ENCODE measurements at regions not wholly inside any gene's neighbourhood (a gene's known extent, or its start where the extent isn't known, plus 50 kb on each side); places are given as distances from the start of the nearest gene placed in this dataset.

DNA sequence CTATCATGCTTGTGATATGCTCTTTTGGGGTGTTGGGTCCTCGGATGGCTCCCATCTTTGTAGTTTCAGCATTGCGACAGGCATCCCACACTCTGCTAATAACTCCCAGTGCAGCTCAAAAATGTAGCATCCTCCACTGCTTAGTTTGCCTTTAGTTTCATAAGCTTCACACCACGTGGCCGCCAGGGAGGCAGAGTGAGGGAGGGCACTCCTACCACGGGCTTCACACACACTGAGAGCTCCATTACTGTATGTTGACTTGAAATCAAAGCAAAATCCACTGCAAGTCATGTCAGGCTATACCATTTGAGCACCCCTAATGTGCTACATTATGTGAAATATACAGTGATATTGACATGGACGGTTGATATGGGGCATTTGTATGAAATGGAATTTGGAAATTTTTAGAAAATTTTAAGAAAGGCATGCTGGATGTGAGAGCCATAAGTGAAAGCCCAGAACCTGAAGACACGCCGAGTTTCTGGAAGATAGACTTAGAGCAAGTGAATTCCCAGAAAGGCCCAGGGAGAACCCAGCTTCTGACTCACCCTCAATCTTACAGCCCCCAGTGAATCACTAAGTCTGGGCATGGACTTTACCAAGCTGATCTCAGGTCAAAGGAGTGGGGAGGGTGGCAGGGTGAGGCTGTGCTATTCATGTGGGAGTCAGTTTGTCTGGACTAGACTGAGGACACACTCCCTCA, 94.1 kb downstream of the HSPH1 start:
- peak; percentile 98 for ATAC-seq (ENCODE audit: low FRiP score)
- DNase-seq (ENCODE audit: low spot score): no peak
- TF ChIP-seq, protein P1, sequence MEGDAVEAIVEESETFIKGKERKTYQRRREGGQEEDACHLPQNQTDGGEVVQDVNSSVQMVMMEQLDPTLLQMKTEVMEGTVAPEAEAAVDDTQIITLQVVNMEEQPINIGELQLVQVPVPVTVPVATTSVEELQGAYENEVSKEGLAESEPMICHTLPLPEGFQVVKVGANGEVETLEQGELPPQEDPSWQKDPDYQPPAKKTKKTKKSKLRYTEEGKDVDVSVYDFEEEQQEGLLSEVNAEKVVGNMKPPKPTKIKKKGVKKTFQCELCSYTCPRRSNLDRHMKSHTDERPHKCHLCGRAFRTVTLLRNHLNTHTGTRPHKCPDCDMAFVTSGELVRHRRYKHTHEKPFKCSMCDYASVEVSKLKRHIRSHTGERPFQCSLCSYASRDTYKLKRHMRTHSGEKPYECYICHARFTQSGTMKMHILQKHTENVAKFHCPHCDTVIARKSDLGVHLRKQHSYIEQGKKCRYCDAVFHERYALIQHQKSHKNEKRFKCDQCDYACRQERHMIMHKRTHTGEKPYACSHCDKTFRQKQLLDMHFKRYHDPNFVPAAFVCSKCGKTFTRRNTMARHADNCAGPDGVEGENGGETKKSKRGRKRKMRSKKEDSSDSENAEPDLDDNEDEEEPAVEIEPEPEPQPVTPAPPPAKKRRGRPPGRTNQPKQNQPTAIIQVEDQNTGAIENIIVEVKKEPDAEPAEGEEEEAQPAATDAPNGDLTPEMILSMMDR (IDR thresholded peaks at IDR 0.05): no peak

GRCh38 chr13:31064636-31065035, 97.1 kb downstream of the HSPH1 start:
- ATAC-seq (ENCODE audit: low FRiP score): no peak
- no peak for DNase-seq (ENCODE audit: low spot score)
- TF ChIP-seq, protein P1 (IDR thresholded peaks at IDR 0.05): no peak

DNA sequence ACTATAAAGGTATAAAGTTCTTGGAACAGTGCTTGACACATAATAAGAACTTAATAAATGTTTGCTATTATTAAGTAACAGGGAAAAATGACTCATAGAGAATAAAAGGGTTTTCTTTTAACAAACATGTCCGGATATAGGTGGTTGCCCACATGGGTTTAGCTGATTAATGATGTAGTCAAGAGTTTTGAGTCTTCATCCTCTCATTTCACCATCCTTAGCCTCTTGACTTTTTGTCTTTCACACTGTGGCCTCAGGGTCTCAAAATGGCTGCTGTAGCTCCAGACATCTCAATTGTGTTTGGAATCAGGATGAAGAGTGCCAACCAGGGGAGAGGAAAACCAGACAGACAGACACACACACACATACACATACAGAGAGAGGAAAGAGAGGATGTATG, 97.9 kb downstream of the HSPH1 start:
- TF ChIP-seq, protein P1 (IDR thresholded peaks at IDR 0.05): no peak
- no peak for DNase-seq (ENCODE audit: low spot score)
- no peak for ATAC-seq (ENCODE audit: low FRiP score)

- no peak for DNase-seq (ENCODE audit: low spot score)
- ATAC-seq (ENCODE audit: low FRiP score): no peak
- TF ChIP-seq, protein P1 (IDR thresholded peaks at IDR 0.05): no peak
Measured at GRCh38 chr13:31060655-31061054, 101.0 kb downstream of the HSPH1 start.

DNA sequence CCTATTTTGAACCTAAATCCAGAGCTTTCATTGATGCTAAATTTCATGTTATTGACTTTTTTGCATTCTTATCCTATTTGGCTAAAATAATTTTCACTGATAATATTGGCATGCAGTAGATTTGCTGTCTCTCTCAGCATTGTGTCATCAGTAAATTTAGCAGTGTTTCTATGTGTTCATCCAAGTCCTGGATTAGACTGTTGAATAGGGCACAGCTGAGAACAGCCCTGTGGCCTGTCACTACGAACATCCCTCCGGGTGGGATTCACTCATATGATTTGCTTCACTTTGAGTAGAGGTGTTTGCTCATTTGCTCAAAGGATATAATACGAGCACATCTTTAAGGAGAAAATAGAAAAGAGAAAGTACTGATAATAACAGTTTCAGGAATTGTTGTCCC, 101.5 kb downstream of the HSPH1 start:
- TF ChIP-seq, protein P1 (IDR thresholded peaks at IDR 0.05): no peak
- no peak for ATAC-seq (ENCODE audit: low FRiP score)
- no peak for DNase-seq (ENCODE audit: low spot score)

- TF ChIP-seq, protein P1 (IDR thresholded peaks at IDR 0.05): no peak
- ATAC-seq (ENCODE audit: low FRiP score) (no peak), DNase-seq (ENCODE audit: low spot score) (no peak)
Measured at GRCh38 chr13:31057403-31058033, 104.2 kb downstream of the HSPH1 start.
